Uterus (tissue), 3 donors: ENCODE measurements at regions not wholly inside any gene's neighbourhood (a gene's known extent, or its start where the extent isn't known, plus 50 kb on each side); places are given as distances from the start of the nearest gene placed in this dataset.

Experiments
- DNase-seq, 2 donors: peaks; one replicate each; pipeline ENCODE4 v3.0.0-alpha.2; 2019 to 2020
- H3K27ac ChIP-seq, 2 donors: fragments of 200-600 bp; sonication (generic); 1 replicate in 1 of 2; 2 replicates in 1 of 2; pipeline ENCODE4 v1.5.1; 2016 to 2018
- H3K27me3 ChIP-seq, 2 donors: fragments of 200-600 bp; sonication (generic); one replicate each; pipeline ENCODE4 v1.5.1; 2018 to 2019; ENCODE audit warnings: control low read depth in 1 of 2
- H3K36me3 ChIP-seq, 2 donors: fragments of 200-600 bp; sonication (generic); one replicate each; pipeline ENCODE4 v1.5.1; 2019; ENCODE audit warnings: control low read depth in 1 of 2
- H3K4me1 ChIP-seq, 2 donors: fragments of 200-600 bp; sonication (generic); one replicate each; pipeline ENCODE4 v1.5.1; 2018 to 2019; ENCODE audit warnings: control low read depth in 1 of 2
- H3K4me3 ChIP-seq, 2 donors: fragments of 200-600 bp; sonication (generic); 1 replicate in 1 of 2; 2 replicates in 1 of 2; pipeline ENCODE4 v1.5.1; 2018 to 2019; ENCODE audit warnings: mild to moderate bottlenecking in 1 of 2
- H3K9me3 ChIP-seq, 2 donors: fragments of 200-600 bp; sonication (generic); one replicate each; pipeline ENCODE4 v1.5.1; 2019; ENCODE audit warnings: control low read depth in 1 of 2
- CTCF ChIP-seq, 4 experiments: fragments of 200-600 bp in 2 of 4; fragments of 450-650 bp in 2 of 4; sonication (generic) in 2 of 4; IDR thresholded peaks; one replicate each; pipeline ENCODE4 v1.5.1; 2016 to 2019; ENCODE audit warnings: antibody characterized with exemption in 4 of 4, mild to moderate bottlenecking in 2 of 4, moderate library complexity in 1 of 4
- POLR2A ChIP-seq, 2 donors: fragments of 450-650 bp; IDR thresholded peaks; one replicate each; pipeline ENCODE4 v1.6.1; 2016; ENCODE audit warnings: antibody characterized with exemption in 2 of 2, mild to moderate bottlenecking in 1 of 2, moderate library complexity in 1 of 2
- intact Hi-C: fragments of 100-400 bp; cut with DNase I; formaldehyde crosslinking; loops from one replicate; pipeline ENCODE4 v1.15.1; 2023; ENCODE audit warnings: low total_unique reads
- donor health status: DM: yes; HTN: yes; CAD: no.

GRCh38 chr14:84519836-84520235 is 1010.1 kb upstream of the FLRT2 start:
- Histone ChIP-seq H3K4me3 (no peak overlapping the region), H3K27ac (no peak overlapping the region), H3K36me3 (no peaks in the 10 kb centered on the region), H3K27me3 (no peaks in the 10 kb centered on the region), H3K9me3 (no peaks in the 10 kb centered on the region), H3K4me1 (no peaks in the 10 kb centered on the region)
- DNase-seq: no peak
- intact Hi-C loops: no loop called here
- TF ChIP-seq POLR2A (IDR thresholded peaks at IDR 0.05): no peak
- TF ChIP-seq CTCF (IDR thresholded peaks at IDR 0.05): no peak

- TF ChIP-seq POLR2A (IDR thresholded peaks at IDR 0.05) (no peak), CTCF (IDR thresholded peaks at IDR 0.05) (no peak)
- no peak for DNase-seq
- no peaks in the 10 kb centered on the region for H3K4me1 ChIP-seq
- no peaks in the 10 kb centered on the region for H3K27me3 ChIP-seq
- no peak overlapping the region for H3K27ac ChIP-seq
- no peaks in the 10 kb centered on the region for H3K9me3 ChIP-seq
- no peak overlapping the region for H3K4me3 ChIP-seq
- H3K36me3 ChIP-seq: no peaks in the 10 kb centered on the region
- intact Hi-C loops: no loop called here
Observed at GRCh38 chr14:84520711-84521338, 1009.1 kb upstream of the FLRT2 start.

DNA sequence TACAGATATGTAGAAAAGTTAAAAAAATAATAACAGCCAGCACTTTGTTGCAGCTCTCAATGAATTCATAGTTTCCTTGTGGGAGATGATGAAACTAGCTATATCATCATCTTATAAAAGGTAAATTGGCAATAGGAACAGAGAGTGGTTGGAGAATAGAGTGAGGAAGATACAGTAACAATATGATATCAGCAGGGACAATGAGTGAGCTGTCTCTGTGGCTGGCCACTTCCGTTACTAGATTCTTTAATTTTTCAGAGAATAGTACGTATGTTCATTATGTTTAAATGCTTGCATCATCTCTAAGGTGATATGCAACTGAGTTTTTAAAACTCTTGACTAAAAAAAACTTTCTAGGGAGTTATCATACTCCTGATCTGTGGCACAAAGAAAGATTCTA is 1006.2 kb upstream of the FLRT2 start:
- no peak overlapping the region for H3K4me3 ChIP-seq
- no peak for TF ChIP-seq POLR2A (IDR thresholded peaks at IDR 0.05)
- no peak for TF ChIP-seq CTCF (IDR thresholded peaks at IDR 0.05)
- no peak for DNase-seq
- no peaks in the 10 kb centered on the region for H3K9me3 ChIP-seq
- no peak overlapping the region for H3K27ac ChIP-seq
- no peaks in the 10 kb centered on the region for H3K27me3 ChIP-seq
- H3K4me1 ChIP-seq: no peaks in the 10 kb centered on the region
- intact Hi-C loops: no loop called here
- H3K36me3 ChIP-seq: no peaks in the 10 kb centered on the region

DNA sequence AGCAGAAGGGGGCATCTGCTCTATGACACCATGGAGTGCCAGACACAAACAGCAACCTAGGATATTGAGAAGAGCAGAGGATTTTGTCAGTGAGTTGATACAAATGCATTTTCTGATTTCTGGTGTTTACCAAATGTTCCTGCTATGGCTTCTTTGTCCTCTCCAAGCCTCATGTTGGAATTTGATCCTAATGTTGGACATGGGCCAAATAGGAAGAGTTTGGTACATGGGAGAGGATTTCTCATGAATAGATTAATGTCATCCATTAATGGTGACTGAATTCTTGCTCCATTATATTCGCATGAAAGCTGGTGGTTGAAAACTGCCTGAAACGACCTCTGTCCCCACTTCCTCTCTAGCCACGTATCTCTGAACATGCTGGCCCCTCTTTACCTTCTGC is 1002.2 kb upstream of the FLRT2 start:
- Histone ChIP-seq H3K4me1 (no peaks in the 10 kb centered on the region), H3K4me3 (no peak overlapping the region), H3K27me3 (no peaks in the 10 kb centered on the region), H3K27ac (no peak overlapping the region), H3K9me3 (no peaks in the 10 kb centered on the region), H3K36me3 (no peaks in the 10 kb centered on the region)
- TF ChIP-seq POLR2A (IDR thresholded peaks at IDR 0.05): no peak
- TF ChIP-seq CTCF (IDR thresholded peaks at IDR 0.05): no peak
- intact Hi-C loops: no loop called here
- no peak for DNase-seq

- Histone ChIP-seq H3K9me3 (no peaks in the 10 kb centered on the region), H3K4me1 (no peaks in the 10 kb centered on the region), H3K4me3 (no peak overlapping the region), H3K36me3 (no peaks in the 10 kb centered on the region), H3K27me3 (no peaks in the 10 kb centered on the region), H3K27ac (no peak overlapping the region)
- intact Hi-C loops: no loop called here
- TF ChIP-seq POLR2A (IDR thresholded peaks at IDR 0.05): no peak
- DNase-seq: no peak
Observed at GRCh38 chr14:84532016-84532415, 997.9 kb upstream of the FLRT2 start.
